MV-4-11 (cell line): ENCODE measurements at regions not wholly inside any gene's neighbourhood (a gene's known extent, or its start where the extent isn't known, plus 50 kb on each side); places are given as distances from the start of the nearest gene placed in this dataset.

Source experiments
- DNase-seq: peaks from one replicate; lab custom pipeline; 2025; lab: John Stamatoyannopoulos, UW

GRCh38 chr11:122399375-122399774 lies 256.1 kb upstream of the UBASH3B start:
- DNase-seq, result peak; percentile 1

- no peak for DNase-seq
Observed at GRCh38 chr11:122398851-122399250, 256.7 kb upstream of the UBASH3B start.

- no peak for DNase-seq
Observed at GRCh38 chr11:122398167-122398566, 257.4 kb upstream of the UBASH3B start.

GRCh38 chr11:122395282-122395681 lies 260.2 kb upstream of the UBASH3B start:
- no peak for DNase-seq

GRCh38 chr11:122394313-122394712 lies 261.2 kb upstream of the UBASH3B start:
- DNase-seq, result no peak

- peak; percentile 64 for DNase-seq
Observed at GRCh38 chr11:122393209-122393860, 262.2 kb upstream of the UBASH3B start.

GRCh38 chr11:122392508-122392907 lies 263.0 kb upstream of the UBASH3B start:
- DNase-seq, result no peak

GRCh38 chr11:122391049-122391448 lies 264.5 kb upstream of the UBASH3B start:
- DNase-seq, result no peak

GRCh38 chr11:122383186-122383585 lies 267.2 kb upstream of the BLID start:
- DNase-seq, result no peak

GRCh38 chr11:122375687-122376399 lies 259.8 kb upstream of the BLID start:
- peak; percentile 72 for DNase-seq

- no peak for DNase-seq
Observed at GRCh38 chr11:122368796-122369195, 252.8 kb upstream of the BLID start.

- DNase-seq, result no peak
Observed at GRCh38 chr11:122367809-122368231, 251.8 kb upstream of the BLID start.

- DNase-seq, result no peak
Observed at GRCh38 chr11:122365610-122366360, 249.8 kb upstream of the BLID start.

GRCh38 chr11:122363296-122363695 lies 247.3 kb upstream of the BLID start:
- no peak for DNase-seq

- no peak for DNase-seq
Observed at GRCh38 chr11:122362381-122362780, 246.4 kb upstream of the BLID start.

- no peak for DNase-seq
Observed at GRCh38 chr11:122360875-122361274, 244.9 kb upstream of the BLID start.

GRCh38 chr11:122359081-122359571 lies 243.1 kb upstream of the BLID start:
- DNase-seq, result no peak

GRCh38 chr11:122358292-122358691 lies 242.3 kb upstream of the BLID start:
- no peak for DNase-seq

GRCh38 chr11:122355968-122356367 lies 240.0 kb upstream of the BLID start:
- no peak for DNase-seq

GRCh38 chr11:122354025-122354697 lies 238.1 kb upstream of the BLID start:
- DNase-seq, result no peak

- no peak for DNase-seq
Observed at GRCh38 chr11:122353561-122353960, 237.5 kb upstream of the BLID start.
